IMR-90 (cell line): ENCODE measurements at regions not wholly inside any gene's neighbourhood (a gene's known extent, or its start where the extent isn't known, plus 50 kb on each side); places are given as distances from the start of the nearest gene placed in this dataset.

Source experiments
- BHLHE40 ChIP-seq: fragments of 150-350 bp; IDR thresholded peaks from 2 replicates; pipeline ENCODE4 v1.6.1; 2016; ENCODE audit warnings: mild to moderate bottlenecking, low read depth, low read length
- CEBPB ChIP-seq: IDR thresholded peaks from 2 replicates; pipeline ENCODE4 v1.6.1; 2012; ENCODE audit warnings: low read depth, low read length, improper control_type of control experiment
- CHD1 ChIP-seq: IDR thresholded peaks from 2 replicates; pipeline ENCODE4 v1.6.1; 2012; ENCODE audit warnings: low read depth, low read length, improper control_type of control experiment
- FOS ChIP-seq: fragments of 150-350 bp; IDR thresholded peaks from 2 replicates; pipeline ENCODE4 v1.6.1; 2016; ENCODE audit warnings: low read depth, low read length
- MAFK ChIP-seq: IDR thresholded peaks from 2 replicates; pipeline ENCODE4 v1.6.1; 2012; ENCODE audit warnings: low read depth, low read length, improper control_type of control experiment
- MXI1 ChIP-seq: IDR thresholded peaks from 2 replicates; pipeline ENCODE4 v1.6.1; 2012; ENCODE audit warnings: low read depth, mild to moderate bottlenecking, low read length, moderate library complexity, borderline replicate concordance
- POLR2A ChIP-seq: IDR thresholded peaks from 2 replicates; pipeline ENCODE4 v1.6.1; 2012; ENCODE audit warnings: mild to moderate bottlenecking, low read depth, low read length
- RAD21 ChIP-seq: IDR thresholded peaks from 2 replicates; pipeline ENCODE4 v1.6.1; 2012; ENCODE audit warnings: low read length, improper control_type of control experiment
- RFX5 ChIP-seq: IDR thresholded peaks from 2 replicates; pipeline ENCODE4 v1.8.0; 2012; ENCODE audit warnings: low read depth, mild to moderate bottlenecking, low read length, moderate library complexity
- SMC3 ChIP-seq: fragments of 150-350 bp; IDR thresholded peaks from 2 replicates; pipeline ENCODE4 v1.6.1; 2016; ENCODE audit warnings: low read depth, mild to moderate bottlenecking, antibody characterized with exemption, low read length, moderate library complexity
- TF ChIP-seq, protein P1 (sequence below): conservative IDR thresholded peaks from 2 replicates; pipeline ENCODE4 v1.5.1; 2012; ENCODE audit warnings: mild to moderate bottlenecking, low read depth, low read length, improper control_type of control experiment
- TF ChIP-seq, protein P2 (sequence below): fragments of 150-350 bp; IDR thresholded peaks from 2 replicates; pipeline ENCODE4 v1.6.1; 2016; ENCODE audit warnings: low read depth, mild to moderate bottlenecking, low read length, moderate library complexity, borderline replicate concordance

DNA sequence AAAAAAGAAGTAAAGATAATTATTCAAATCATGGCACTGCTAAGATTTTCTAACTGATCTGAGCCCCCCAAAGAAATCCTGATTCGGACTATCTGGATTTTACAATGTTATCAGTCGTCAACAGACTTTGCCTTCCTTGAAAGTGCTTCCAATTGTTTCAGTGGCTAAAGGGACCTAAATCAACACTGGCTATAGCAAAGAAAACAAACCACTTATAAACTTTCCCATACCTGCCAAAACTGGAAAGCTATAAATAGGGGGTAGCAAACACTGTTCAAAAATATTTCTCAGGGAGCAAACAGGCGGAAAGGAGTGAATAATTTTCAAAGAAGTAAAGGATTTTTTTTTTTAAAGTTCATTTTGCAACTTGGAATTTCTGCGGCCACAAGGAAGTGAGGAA, 105.6 kb upstream of the LIFR start:
- TF ChIP-seq, protein P1, sequence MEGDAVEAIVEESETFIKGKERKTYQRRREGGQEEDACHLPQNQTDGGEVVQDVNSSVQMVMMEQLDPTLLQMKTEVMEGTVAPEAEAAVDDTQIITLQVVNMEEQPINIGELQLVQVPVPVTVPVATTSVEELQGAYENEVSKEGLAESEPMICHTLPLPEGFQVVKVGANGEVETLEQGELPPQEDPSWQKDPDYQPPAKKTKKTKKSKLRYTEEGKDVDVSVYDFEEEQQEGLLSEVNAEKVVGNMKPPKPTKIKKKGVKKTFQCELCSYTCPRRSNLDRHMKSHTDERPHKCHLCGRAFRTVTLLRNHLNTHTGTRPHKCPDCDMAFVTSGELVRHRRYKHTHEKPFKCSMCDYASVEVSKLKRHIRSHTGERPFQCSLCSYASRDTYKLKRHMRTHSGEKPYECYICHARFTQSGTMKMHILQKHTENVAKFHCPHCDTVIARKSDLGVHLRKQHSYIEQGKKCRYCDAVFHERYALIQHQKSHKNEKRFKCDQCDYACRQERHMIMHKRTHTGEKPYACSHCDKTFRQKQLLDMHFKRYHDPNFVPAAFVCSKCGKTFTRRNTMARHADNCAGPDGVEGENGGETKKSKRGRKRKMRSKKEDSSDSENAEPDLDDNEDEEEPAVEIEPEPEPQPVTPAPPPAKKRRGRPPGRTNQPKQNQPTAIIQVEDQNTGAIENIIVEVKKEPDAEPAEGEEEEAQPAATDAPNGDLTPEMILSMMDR = no peak
- TF ChIP-seq RAD21 (no peak), SMC3 (no peak), MXI1 (no peak), CEBPB (no peak), POLR2A (no peak), CHD1 (no peak), RFX5 (no peak), MAFK (no peak), FOS (no peak), BHLHE40 (no peak)
- TF ChIP-seq, protein P2, sequence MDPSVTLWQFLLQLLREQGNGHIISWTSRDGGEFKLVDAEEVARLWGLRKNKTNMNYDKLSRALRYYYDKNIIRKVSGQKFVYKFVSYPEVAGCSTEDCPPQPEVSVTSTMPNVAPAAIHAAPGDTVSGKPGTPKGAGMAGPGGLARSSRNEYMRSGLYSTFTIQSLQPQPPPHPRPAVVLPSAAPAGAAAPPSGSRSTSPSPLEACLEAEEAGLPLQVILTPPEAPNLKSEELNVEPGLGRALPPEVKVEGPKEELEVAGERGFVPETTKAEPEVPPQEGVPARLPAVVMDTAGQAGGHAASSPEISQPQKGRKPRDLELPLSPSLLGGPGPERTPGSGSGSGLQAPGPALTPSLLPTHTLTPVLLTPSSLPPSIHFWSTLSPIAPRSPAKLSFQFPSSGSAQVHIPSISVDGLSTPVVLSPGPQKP = no peak
